GM19328 (cell line): ENCODE measurements at regions not wholly inside any gene's neighbourhood (a gene's known extent, or its start where the extent isn't known, plus 50 kb on each side); places are given as distances from the start of the nearest gene placed in this dataset.

ENCODE experiments used
- ATAC-seq: cut with Tn5 transposase; IDR thresholded peaks from one replicate; pipeline ENCODE4 v1.9.1; 2021; ENCODE audit warnings: mild to moderate bottlenecking, moderate library complexity; ENCODE audit not compliant: unreplicated experiment

GRCh38 chr1:188444526-188444925 lies 1615.8 kb downstream of the PLA2G4A start:
- ATAC-seq = no peak

GRCh38 chr1:188462837-188463236 lies 1634.1 kb downstream of the PLA2G4A start:
- ATAC-seq = no peak

GRCh38 chr1:188463919-188464318 lies 1635.2 kb downstream of the PLA2G4A start:
- ATAC-seq = no peak

GRCh38 chr1:188466539-188466938 lies 1637.8 kb downstream of the PLA2G4A start:
- no peak for ATAC-seq

- no peak for ATAC-seq
Measured at GRCh38 chr1:188476606-188477005, 1647.9 kb downstream of the PLA2G4A start.

- ATAC-seq = no peak
Measured at GRCh38 chr1:188489336-188490112, 1660.8 kb downstream of the PLA2G4A start.

- ATAC-seq = no peak
Measured at GRCh38 chr1:188496506-188496905, 1667.8 kb downstream of the PLA2G4A start.

- no peak for ATAC-seq
Measured at GRCh38 chr1:188497020-188497419, 1668.3 kb downstream of the PLA2G4A start.

- ATAC-seq = no peak
Measured at GRCh38 chr1:188499690-188500089, 1670.9 kb downstream of the PLA2G4A start.

GRCh38 chr1:188514917-188515316 lies 1686.2 kb downstream of the PLA2G4A start:
- no peak for ATAC-seq

- ATAC-seq = no peak
Measured at GRCh38 chr1:188517139-188517538, 1688.4 kb downstream of the PLA2G4A start.

GRCh38 chr1:188551176-188551575 lies 1722.4 kb downstream of the PLA2G4A start:
- ATAC-seq = no peak

GRCh38 chr1:188557053-188557452 lies 1728.3 kb downstream of the PLA2G4A start:
- ATAC-seq = no peak

GRCh38 chr1:188582911-188583532 lies 1754.3 kb downstream of the PLA2G4A start:
- no peak for ATAC-seq

GRCh38 chr1:188584119-188584518 lies 1755.4 kb downstream of the PLA2G4A start:
- no peak for ATAC-seq

GRCh38 chr1:188590641-188591040 lies 1761.9 kb downstream of the PLA2G4A start:
- no peak for ATAC-seq

- ATAC-seq = no peak
Measured at GRCh38 chr1:188594542-188595235, 1765.9 kb downstream of the PLA2G4A start.

GRCh38 chr1:188599313-188599712 lies 1770.6 kb downstream of the PLA2G4A start:
- no peak for ATAC-seq

GRCh38 chr1:188611432-188611831 lies 1782.7 kb downstream of the PLA2G4A start:
- no peak for ATAC-seq

GRCh38 chr1:188615321-188615720 lies 1786.6 kb downstream of the PLA2G4A start:
- no peak for ATAC-seq

GRCh38 chr1:188620236-188620635 lies 1791.5 kb downstream of the PLA2G4A start:
- ATAC-seq = no peak
